ENCODE measurements at regions not wholly inside any gene's neighbourhood (a gene's known extent, or its start where the extent isn't known, plus 50 kb on each side); places are given as distances from the start of the nearest gene placed in this dataset.

DNA sequence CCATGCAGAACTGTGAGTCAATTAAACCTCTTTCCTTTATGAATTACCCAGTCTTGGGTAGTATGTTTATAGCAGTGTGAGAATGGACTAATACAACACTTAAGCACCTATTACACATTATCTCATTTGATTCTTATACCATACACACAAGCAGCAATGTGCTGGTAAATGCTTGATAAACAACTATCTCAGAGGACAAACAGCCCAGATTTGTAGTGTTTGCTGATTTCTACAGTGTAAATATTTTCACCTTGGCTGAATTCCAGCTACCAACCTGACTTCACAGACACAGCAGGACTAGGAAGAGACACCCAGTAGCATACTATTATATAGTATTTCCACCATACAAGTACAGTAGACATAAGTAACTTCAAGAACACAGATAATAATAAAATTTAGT, 406.5 kb upstream of the CNKSR2 start (continued):
- TF ChIP-seq, protein P1, sequence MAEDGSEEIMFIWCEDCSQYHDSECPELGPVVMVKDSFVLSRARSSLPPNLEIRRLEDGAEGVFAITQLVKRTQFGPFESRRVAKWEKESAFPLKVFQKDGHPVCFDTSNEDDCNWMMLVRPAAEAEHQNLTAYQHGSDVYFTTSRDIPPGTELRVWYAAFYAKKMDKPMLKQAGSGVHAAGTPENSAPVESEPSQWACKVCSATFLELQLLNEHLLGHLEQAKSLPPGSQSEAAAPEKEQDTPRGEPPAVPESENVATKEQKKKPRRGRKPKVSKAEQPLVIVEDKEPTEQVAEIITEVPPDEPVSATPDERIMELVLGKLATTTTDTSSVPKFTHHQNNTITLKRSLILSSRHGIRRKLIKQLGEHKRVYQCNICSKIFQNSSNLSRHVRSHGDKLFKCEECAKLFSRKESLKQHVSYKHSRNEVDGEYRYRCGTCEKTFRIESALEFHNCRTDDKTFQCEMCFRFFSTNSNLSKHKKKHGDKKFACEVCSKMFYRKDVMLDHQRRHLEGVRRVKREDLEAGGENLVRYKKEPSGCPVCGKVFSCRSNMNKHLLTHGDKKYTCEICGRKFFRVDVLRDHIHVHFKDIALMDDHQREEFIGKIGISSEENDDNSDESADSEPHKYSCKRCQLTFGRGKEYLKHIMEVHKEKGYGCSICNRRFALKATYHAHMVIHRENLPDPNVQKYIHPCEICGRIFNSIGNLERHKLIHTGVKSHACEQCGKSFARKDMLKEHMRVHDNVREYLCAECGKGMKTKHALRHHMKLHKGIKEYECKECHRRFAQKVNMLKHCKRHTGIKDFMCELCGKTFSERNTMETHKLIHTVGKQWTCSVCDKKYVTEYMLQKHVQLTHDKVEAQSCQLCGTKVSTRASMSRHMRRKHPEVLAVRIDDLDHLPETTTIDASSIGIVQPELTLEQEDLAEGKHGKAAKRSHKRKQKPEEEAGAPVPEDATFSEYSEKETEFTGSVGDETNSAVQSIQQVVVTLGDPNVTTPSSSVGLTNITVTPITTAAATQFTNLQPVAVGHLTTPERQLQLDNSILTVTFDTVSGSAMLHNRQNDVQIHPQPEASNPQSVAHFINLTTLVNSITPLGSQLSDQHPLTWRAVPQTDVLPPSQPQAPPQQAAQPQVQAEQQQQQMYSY (CRISPR knock-in tag; IDR thresholded peaks at IDR 0.05): no peak
- no peak for TF ChIP-seq OVOL2 (CRISPR knock-in tag; IDR thresholded peaks at IDR 0.05; ENCODE audit: borderline replicate concordance)

DNA sequence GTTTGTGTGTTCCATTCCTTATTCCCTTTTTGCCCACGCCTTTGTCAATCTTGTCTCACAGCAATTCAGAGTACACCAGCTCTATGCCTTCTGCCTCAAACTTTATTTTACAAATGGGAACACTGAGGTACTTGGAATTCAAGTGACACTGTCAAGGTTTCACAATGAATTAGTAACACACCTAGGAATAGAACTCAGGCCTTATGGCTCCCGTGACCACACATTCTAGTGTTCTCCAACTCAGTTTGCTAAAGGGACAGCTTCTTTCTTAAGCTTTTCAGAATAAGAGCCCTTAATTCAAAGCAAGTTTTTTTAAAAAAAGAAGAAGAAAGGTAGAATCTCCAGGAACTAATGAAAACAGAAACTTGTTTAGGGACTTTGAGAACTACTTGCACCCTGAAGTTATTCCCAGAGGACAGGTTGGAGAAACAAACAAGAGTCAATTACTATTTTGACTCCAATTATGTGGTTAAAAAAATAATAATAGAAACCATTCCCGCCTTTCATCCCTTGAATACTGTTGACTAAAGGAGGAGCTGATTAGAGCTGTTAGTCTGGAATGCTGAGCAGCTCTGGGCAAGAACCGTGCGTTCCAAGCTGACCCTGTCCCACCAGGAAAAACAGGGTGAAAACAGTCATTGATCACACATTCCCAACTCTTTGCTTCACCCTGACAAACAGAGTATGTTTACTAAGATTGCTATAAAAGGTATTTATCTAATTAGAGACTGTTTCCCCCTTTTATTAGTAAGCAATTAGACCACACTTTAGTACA, 408.8 kb upstream of the CNKSR2 start:
- Mint-ChIP-seq H3K9me3 (peaks cover 15% of the 10 kb centered on the region), H3K27ac (no peak overlapping the region), H3K36me3 (0 out of 2 replicates have a peak, but pooled peaks cover 2% of the 10 kb centered on the region), H3K27me3 (ENCODE audit: low read depth) (no peaks in the 10 kb centered on the region), H3K4me3 (no peak overlapping the region), H3K4me1 (peaks cover 11% of the 10 kb centered on the region)
- ChIA-PET CTCF (no interaction called here), POLR2A (no interaction called here)
- DNase-seq (ENCODE audit: low spot score): no peak
- TF ChIP-seq, protein P2, sequence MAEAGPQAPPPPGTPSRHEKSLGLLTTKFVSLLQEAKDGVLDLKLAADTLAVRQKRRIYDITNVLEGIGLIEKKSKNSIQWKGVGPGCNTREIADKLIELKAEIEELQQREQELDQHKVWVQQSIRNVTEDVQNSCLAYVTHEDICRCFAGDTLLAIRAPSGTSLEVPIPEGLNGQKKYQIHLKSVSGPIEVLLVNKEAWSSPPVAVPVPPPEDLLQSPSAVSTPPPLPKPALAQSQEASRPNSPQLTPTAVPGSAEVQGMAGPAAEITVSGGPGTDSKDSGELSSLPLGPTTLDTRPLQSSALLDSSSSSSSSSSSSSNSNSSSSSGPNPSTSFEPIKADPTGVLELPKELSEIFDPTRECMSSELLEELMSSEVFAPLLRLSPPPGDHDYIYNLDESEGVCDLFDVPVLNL (CRISPR knock-in tag; IDR thresholded peaks at IDR 0.05; ENCODE audit: borderline replicate concordance, low read depth): no peak
- TF ChIP-seq FOXK1 (CRISPR knock-in tag; IDR thresholded peaks at IDR 0.05): no peak
- no peak for TF ChIP-seq RELA (CRISPR knock-in tag; IDR thresholded peaks at IDR 0.05; ENCODE audit: borderline replicate concordance)
- TF ChIP-seq, protein P3, sequence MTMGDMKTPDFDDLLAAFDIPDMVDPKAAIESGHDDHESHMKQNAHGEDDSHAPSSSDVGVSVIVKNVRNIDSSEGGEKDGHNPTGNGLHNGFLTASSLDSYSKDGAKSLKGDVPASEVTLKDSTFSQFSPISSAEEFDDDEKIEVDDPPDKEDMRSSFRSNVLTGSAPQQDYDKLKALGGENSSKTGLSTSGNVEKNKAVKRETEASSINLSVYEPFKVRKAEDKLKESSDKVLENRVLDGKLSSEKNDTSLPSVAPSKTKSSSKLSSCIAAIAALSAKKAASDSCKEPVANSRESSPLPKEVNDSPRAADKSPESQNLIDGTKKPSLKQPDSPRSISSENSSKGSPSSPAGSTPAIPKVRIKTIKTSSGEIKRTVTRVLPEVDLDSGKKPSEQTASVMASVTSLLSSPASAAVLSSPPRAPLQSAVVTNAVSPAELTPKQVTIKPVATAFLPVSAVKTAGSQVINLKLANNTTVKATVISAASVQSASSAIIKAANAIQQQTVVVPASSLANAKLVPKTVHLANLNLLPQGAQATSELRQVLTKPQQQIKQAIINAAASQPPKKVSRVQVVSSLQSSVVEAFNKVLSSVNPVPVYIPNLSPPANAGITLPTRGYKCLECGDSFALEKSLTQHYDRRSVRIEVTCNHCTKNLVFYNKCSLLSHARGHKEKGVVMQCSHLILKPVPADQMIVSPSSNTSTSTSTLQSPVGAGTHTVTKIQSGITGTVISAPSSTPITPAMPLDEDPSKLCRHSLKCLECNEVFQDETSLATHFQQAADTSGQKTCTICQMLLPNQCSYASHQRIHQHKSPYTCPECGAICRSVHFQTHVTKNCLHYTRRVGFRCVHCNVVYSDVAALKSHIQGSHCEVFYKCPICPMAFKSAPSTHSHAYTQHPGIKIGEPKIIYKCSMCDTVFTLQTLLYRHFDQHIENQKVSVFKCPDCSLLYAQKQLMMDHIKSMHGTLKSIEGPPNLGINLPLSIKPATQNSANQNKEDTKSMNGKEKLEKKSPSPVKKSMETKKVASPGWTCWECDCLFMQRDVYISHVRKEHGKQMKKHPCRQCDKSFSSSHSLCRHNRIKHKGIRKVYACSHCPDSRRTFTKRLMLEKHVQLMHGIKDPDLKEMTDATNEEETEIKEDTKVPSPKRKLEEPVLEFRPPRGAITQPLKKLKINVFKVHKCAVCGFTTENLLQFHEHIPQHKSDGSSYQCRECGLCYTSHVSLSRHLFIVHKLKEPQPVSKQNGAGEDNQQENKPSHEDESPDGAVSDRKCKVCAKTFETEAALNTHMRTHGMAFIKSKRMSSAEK (CRISPR knock-in tag; IDR thresholded peaks at IDR 0.05; ENCODE audit: borderline replicate concordance): no peak
- TF ChIP-seq NFATC4 (CRISPR knock-in tag; IDR thresholded peaks at IDR 0.05): no peak
- TF ChIP-seq, protein P4, sequence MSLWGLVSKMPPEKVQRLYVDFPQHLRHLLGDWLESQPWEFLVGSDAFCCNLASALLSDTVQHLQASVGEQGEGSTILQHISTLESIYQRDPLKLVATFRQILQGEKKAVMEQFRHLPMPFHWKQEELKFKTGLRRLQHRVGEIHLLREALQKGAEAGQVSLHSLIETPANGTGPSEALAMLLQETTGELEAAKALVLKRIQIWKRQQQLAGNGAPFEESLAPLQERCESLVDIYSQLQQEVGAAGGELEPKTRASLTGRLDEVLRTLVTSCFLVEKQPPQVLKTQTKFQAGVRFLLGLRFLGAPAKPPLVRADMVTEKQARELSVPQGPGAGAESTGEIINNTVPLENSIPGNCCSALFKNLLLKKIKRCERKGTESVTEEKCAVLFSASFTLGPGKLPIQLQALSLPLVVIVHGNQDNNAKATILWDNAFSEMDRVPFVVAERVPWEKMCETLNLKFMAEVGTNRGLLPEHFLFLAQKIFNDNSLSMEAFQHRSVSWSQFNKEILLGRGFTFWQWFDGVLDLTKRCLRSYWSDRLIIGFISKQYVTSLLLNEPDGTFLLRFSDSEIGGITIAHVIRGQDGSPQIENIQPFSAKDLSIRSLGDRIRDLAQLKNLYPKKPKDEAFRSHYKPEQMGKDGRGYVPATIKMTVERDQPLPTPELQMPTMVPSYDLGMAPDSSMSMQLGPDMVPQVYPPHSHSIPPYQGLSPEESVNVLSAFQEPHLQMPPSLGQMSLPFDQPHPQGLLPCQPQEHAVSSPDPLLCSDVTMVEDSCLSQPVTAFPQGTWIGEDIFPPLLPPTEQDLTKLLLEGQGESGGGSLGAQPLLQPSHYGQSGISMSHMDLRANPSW (CRISPR knock-in tag; conservative IDR thresholded peaks at IDR 0.05; ENCODE audit: low read depth): no peak
- TF ChIP-seq, protein P5, sequence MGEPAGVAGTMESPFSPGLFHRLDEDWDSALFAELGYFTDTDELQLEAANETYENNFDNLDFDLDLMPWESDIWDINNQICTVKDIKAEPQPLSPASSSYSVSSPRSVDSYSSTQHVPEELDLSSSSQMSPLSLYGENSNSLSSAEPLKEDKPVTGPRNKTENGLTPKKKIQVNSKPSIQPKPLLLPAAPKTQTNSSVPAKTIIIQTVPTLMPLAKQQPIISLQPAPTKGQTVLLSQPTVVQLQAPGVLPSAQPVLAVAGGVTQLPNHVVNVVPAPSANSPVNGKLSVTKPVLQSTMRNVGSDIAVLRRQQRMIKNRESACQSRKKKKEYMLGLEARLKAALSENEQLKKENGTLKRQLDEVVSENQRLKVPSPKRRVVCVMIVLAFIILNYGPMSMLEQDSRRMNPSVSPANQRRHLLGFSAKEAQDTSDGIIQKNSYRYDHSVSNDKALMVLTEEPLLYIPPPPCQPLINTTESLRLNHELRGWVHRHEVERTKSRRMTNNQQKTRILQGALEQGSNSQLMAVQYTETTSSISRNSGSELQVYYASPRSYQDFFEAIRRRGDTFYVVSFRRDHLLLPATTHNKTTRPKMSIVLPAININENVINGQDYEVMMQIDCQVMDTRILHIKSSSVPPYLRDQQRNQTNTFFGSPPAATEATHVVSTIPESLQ (CRISPR knock-in tag; IDR thresholded peaks at IDR 0.05): no peak
- no peak for TF ChIP-seq ELF4 (CRISPR knock-in tag; IDR thresholded peaks at IDR 0.05; ENCODE audit: low read depth)
- TF ChIP-seq FOXP1 (CRISPR knock-in tag; IDR thresholded peaks at IDR 0.05; ENCODE audit: borderline replicate concordance): no peak
- no peak for TF ChIP-seq ZNF219 (CRISPR knock-in tag; IDR thresholded peaks at IDR 0.05; ENCODE audit: borderline replicate concordance)
- TF ChIP-seq ZNF671 (CRISPR knock-in tag; IDR thresholded peaks at IDR 0.05): no peak
- TF ChIP-seq, protein P6, sequence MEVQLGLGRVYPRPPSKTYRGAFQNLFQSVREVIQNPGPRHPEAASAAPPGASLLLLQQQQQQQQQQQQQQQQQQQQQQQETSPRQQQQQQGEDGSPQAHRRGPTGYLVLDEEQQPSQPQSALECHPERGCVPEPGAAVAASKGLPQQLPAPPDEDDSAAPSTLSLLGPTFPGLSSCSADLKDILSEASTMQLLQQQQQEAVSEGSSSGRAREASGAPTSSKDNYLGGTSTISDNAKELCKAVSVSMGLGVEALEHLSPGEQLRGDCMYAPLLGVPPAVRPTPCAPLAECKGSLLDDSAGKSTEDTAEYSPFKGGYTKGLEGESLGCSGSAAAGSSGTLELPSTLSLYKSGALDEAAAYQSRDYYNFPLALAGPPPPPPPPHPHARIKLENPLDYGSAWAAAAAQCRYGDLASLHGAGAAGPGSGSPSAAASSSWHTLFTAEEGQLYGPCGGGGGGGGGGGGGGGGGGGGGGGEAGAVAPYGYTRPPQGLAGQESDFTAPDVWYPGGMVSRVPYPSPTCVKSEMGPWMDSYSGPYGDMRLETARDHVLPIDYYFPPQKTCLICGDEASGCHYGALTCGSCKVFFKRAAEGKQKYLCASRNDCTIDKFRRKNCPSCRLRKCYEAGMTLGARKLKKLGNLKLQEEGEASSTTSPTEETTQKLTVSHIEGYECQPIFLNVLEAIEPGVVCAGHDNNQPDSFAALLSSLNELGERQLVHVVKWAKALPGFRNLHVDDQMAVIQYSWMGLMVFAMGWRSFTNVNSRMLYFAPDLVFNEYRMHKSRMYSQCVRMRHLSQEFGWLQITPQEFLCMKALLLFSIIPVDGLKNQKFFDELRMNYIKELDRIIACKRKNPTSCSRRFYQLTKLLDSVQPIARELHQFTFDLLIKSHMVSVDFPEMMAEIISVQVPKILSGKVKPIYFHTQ (CRISPR knock-in tag; IDR thresholded peaks at IDR 0.05): no peak
- peak; percentile 39; the same call in 1 of the 2 replicates for ATAC-seq

Measured in WTC11 (cell line).